Adrenal gland (tissue), 9 donors: ENCODE measurements at regions not wholly inside any gene's neighbourhood (a gene's known extent, or its start where the extent isn't known, plus 50 kb on each side); places are given as distances from the start of the nearest gene placed in this dataset.

Experiments used
- DNase-seq, 7 donors: peaks; one replicate each; pipeline ENCODE4 v3.0.0-alpha.2; 2019 to 2020
- H3K27ac ChIP-seq, 5 donors: fragments of 200-600 bp; sonication (generic) in 4 of 5; 1 replicate in 3 of 5; 2 replicates in 2 of 5; pipeline versions ENCODE4 v1.5.1 to v1.8.0; 2016 to 2020; ENCODE audit warnings: mild to moderate bottlenecking in 1 of 5
- H3K27me3 ChIP-seq: fragments of 200-600 bp; 2 replicates; pipeline ENCODE4 v1.8.0; 2021
- H3K36me3 ChIP-seq, 2 donors: fragments of 200-600 bp; replicated peaks in 1 of 2; 1 replicate in 1 of 2; 2 replicates in 1 of 2; pipeline versions ENCODE4 v1.5.1 to v1.8.0; 2018 to 2022
- H3K4me1 ChIP-seq, 2 donors: fragments of 200-600 bp; replicated peaks in 1 of 2; 1 replicate in 1 of 2; 2 replicates in 1 of 2; pipeline versions ENCODE4 v1.5.1 to v1.8.0; 2018 to 2021
- H3K4me3 ChIP-seq, 4 donors: fragments of 200-600 bp; sonication (generic) in 3 of 4; one replicate each; pipeline ENCODE4 v1.5.1; 2016 to 2018
- H3K9me3 ChIP-seq, 3 donors: fragments of 200-600 bp; sonication (generic) in 1 of 3; replicated peaks in 1 of 3; 1 replicate in 2 of 3; 2 replicates in 1 of 3; pipeline versions ENCODE4 v1.5.1 to v1.8.0; 2016 to 2021
- CTCF ChIP-seq, 6 experiments: fragments of 450-650 bp in 4 of 6; fragments of 200-600 bp in 2 of 6; sonication (generic) in 1 of 6; IDR thresholded peaks; 1 replicate in 5 of 6; 2 replicates in 1 of 6; pipeline versions ENCODE4 v1.5.1 to v1.8.0; 2016 to 2021; ENCODE audit warnings: antibody characterized with exemption in 6 of 6, mild to moderate bottlenecking in 2 of 6, moderate library complexity in 1 of 6
- POLR2A ChIP-seq, 2 donors: fragments of 450-650 bp; IDR thresholded peaks; one replicate each; pipeline ENCODE4 v1.6.1; 2017; ENCODE audit warnings: antibody characterized with exemption in 2 of 2, mild to moderate bottlenecking in 2 of 2, moderate library complexity in 1 of 2
- WGBS, 4 donors: extraction: QIAGEN DNeasy Blood & Tissue Kit in 2 of 4; methylation state at CpG; one replicate each; pipeline versions ENCODE4 v1.1.5 to v1.1.7; 2013 to 2017; 5-methylcytosine and 5-hydroxymethylcytosine counted together
- intact Hi-C, 2 donors: fragments of 100-400 bp; cut with DNase I; formaldehyde crosslinking; loops; one replicate each; pipeline versions ENCODE4 v1.14.1 to v1.15.0; 2022 to 2023
- donor health status: healthy with polysubstance abuse.
- donor health status: Bipolar disorder and iron deficiency.
- donor health status: DM: yes; HTN: yes; CAD: no.
- donor health status: DM: no; HTN: no; CAD: no.
- donor health status: DM: no; HTN: no; CAD: no.

DNA sequence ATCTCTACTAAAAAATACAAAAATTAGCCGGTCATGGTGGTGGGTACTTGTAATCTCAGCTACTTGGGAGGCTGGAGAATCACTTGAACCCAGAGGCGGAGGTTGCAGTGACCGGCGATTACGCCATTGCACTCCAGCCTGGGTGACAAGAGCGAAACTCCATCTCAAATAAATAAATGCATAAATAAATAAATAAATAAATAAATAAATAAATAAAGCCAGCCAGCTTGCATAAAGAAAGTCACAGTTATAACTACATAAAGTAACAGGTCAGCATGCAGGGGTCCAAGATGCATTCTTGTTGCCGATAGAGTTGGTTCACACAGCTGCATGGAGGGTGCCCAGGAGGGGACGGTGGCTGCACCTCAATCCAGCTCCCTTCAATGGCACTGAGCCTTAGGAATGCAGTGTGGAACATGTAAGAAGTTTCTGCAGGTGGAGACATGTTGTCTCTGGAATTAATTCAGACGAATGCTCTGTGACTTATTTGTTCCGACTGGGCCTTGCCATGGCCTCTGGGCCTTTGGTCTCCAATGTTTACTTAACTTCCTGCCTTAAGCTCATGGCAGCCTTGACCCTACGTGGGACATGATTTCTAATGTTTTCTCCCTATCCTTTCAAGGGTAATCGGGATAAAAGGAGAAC is 159.6 kb upstream of the PRKCQ start:
- Histone ChIP-seq H3K4me3 (no peak overlapping the region), H3K9me3 (no peaks in the 10 kb centered on the region), H3K27ac (no peak overlapping the region), H3K4me1 (peaks cover 0 to 4% of the 10 kb centered on the region in 2 donors), H3K36me3 (no peaks in the 10 kb centered on the region), H3K27me3 (no peaks in the 10 kb centered on the region)
- intact Hi-C loops: no loop called here
- 73 to 85% (median 82%) methylated on average over 11 to 12 of the region's 12 CpGs for WGBS, 4 donors
- DNase-seq: no peak
- TF ChIP-seq CTCF (IDR thresholded peaks at IDR 0.05) (no peak), POLR2A (IDR thresholded peaks at IDR 0.05) (no peak)

DNA sequence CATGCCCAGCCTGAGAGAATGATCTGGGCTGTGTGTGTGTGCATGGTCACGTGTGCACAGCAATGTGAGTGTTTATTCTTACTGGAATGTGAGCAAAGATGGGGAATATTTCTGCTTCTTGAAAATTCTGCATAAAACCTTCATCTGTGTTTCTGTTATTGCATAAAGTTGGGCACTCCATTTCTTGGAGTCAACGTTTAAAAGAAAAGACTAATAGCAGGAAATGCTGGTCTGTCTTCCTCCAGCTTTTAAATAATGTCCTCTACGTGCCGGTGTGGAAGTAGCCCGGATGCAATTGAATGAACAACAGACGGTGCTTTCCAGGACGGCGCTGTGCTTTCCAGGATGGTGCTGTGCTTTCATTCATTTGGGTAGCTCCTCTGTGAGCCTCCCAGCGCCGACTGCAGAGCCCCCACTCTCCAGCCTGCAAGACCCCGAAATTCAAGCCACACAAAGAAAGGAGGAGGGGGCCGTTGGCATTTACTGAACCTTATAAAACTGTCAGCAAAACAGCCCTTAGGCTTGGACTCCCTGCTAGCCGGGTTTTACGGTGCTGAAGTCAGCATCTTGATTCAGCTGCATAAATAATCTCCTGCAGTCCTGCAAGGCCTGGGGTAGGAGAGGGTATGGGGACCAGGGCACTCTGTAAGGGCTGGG is 158.2 kb upstream of the PRKCQ start:
- Histone ChIP-seq H3K4me1 (peaks cover 0 to 4% of the 10 kb centered on the region in 2 donors), H3K4me3 (no peak overlapping the region), H3K9me3 (no peaks in the 10 kb centered on the region), H3K27ac (no peak overlapping the region), H3K27me3 (no peaks in the 10 kb centered on the region), H3K36me3 (no peaks in the 10 kb centered on the region)
- DNase-seq: no peak
- 24 to 32% (median 30%) methylated on average over 13 to 14 of the region's 14 CpGs for WGBS, 4 donors
- intact Hi-C loops: no loop called here
- TF ChIP-seq CTCF (IDR thresholded peaks at IDR 0.05) (no peak), POLR2A (IDR thresholded peaks at IDR 0.05) (no peak)

DNA sequence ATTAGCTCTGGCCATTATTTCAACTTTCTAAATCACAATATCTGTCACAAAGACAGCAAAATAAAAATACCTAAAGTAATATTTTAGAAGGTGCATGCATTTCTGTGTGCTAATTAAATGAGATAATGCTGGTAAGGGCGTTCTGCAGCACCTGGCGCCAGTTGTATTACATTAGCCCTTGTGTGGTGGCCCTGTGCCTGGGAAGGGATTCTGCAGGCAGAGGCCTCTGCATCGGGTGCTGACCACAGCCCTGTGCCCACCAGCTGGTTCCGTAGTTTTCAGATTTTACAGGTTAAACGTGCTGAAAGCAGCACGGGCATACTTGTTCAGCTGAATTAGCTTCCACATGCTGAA is 157.7 kb upstream of the PRKCQ start:
- H3K4me3 ChIP-seq: no peak overlapping the region
- no peak for DNase-seq
- intact Hi-C loops: no loop called here
- H3K9me3 ChIP-seq: no peaks in the 10 kb centered on the region
- no peaks in the 10 kb centered on the region for H3K36me3 ChIP-seq
- WGBS, 4 donors: 72 to 75% (median 73%) methylated on average over 3 to 6 of the region's 6 CpGs
- no peak overlapping the region for H3K27ac ChIP-seq
- H3K27me3 ChIP-seq: no peaks in the 10 kb centered on the region
- TF ChIP-seq CTCF (IDR thresholded peaks at IDR 0.05): no peak
- H3K4me1 ChIP-seq: peaks cover 0 to 4% of the 10 kb centered on the region in 2 donors

GRCh38 chr10:6737080-6737641 is 157.1 kb upstream of the PRKCQ start:
- TF ChIP-seq CTCF (IDR thresholded peaks at IDR 0.05) (no peak), POLR2A (IDR thresholded peaks at IDR 0.05) (no peak)
- Histone ChIP-seq H3K9me3 (no peaks in the 10 kb centered on the region), H3K4me1 (peaks cover 0 to 4% of the 10 kb centered on the region in 2 donors), H3K27ac (no peak overlapping the region), H3K4me3 (no peak overlapping the region), H3K36me3 (no peaks in the 10 kb centered on the region), H3K27me3 (no peaks in the 10 kb centered on the region)
- intact Hi-C loops: no loop called here
- WGBS, 4 donors: 74 to 80% (median 78%) methylated on average over 8 to 9 of the region's 9 CpGs
- no peak for DNase-seq
